Activated CD8-positive, alpha-beta T cell treated with anti-CD3 and anti-CD28 coated beads, Interleukin-2, amount 10 ng/mL, durations not matched to agents 7 days and 5 days (primary cell): ENCODE measurements at regions not wholly inside any gene's neighbourhood (a gene's known extent, or its start where the extent isn't known, plus 50 kb on each side); places are given as distances from the start of the nearest gene placed in this dataset.

ENCODE experiments used
- ATAC-seq: fragments of 150-1000 bp; cut with Tn5 transposase; one replicate; pipeline ENCODE4 v1.10.0; 2021; ENCODE audit warnings: moderate library complexity
- CTCF ChIA-PET: fragments of 350-600 bp; sonication (Branson Sonifier 250); formaldehyde crosslinking; loops from one replicate; lab custom pipeline; 2021; ENCODE audit warnings: antibody characterized with exemption; lab: Charles Lee
- POLR2A ChIA-PET: fragments of 350-600 bp; sonication (Branson Sonifier 250); formaldehyde crosslinking; loops from one replicate; lab custom pipeline; 2021; ENCODE audit warnings: antibody characterized with exemption; lab: Charles Lee
- DNase-seq: peaks from one replicate; pipeline ENCODE4 v3.0.0-alpha.2; 2020
- H3K27ac Mint-ChIP-seq: one replicate; pipeline ENCODE4 v1.8.0; 2021; ENCODE audit warnings: mild to moderate bottlenecking, mixed read lengths
- H3K27me3 Mint-ChIP-seq: one replicate; pipeline ENCODE4 v1.8.0; 2021; ENCODE audit warnings: low read depth, mixed read lengths
- H3K36me3 Mint-ChIP-seq: one replicate; pipeline ENCODE4 v1.8.0; 2021; ENCODE audit warnings: low read depth, mixed read lengths
- H3K4me1 Mint-ChIP-seq: one replicate; pipeline ENCODE4 v1.8.0; 2021; ENCODE audit warnings: low read depth, mixed read lengths
- H3K4me3 Mint-ChIP-seq: one replicate; pipeline ENCODE4 v1.8.0; 2021; ENCODE audit warnings: mild to moderate bottlenecking, mixed read lengths
- H3K9me3 Mint-ChIP-seq: one replicate; pipeline ENCODE4 v1.8.0; 2022; ENCODE audit warnings: mixed read lengths; ENCODE audit not compliant: insufficient read depth

DNA sequence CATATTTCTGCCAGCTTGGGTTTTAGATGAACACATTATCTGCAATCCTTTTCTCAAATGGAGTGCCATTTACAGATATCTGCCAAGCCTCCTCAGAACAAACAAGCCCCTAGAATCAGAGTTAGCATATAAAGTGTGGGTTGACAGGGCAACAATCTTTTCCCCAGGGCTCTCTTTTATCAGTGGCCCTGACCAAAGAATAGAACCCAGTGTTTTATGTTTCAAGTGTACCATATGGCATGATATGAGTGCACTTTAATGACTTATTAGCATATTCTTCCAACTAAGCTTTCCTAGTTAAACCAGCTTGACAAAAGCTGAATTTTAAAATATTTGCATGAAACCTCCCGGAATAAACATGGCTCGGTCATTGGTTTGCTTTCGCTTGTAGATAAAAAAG lies 57.3 kb downstream of the EVX1 start:
- H3K4me3 Mint-ChIP-seq = no peak overlapping the region
- no peaks in the 10 kb centered on the region for H3K36me3 Mint-ChIP-seq
- ChIA-PET CTCF (no interaction called here), POLR2A (no interaction called here)
- no peak overlapping the region for H3K27ac Mint-ChIP-seq
- DNase-seq (no peak), ATAC-seq (no peak)
- peaks cover 4% of the 10 kb centered on the region for H3K27me3 Mint-ChIP-seq
- H3K4me1 Mint-ChIP-seq = peaks cover 10% of the 10 kb centered on the region
- H3K9me3 Mint-ChIP-seq = no peaks in the 10 kb centered on the region

DNA sequence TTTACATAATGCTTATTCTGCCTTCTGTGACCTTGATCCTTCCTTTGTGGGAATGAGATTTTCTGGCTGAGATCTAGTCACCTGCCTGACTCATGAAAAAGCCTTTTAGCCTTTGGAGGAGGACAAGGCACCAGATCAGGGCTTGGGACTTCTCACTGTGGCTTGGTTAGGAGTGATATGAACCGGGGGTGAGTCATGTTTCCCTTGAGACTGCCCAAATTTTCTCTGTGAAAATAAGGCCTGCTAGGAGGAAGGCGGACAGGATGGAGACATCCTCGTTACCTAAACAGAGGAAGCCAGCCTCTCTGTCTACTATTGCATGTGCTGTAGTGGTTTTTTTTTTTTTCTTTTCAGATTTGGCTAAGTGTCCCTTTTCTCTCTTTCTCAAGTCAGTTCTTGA lies 57.8 kb downstream of the EVX1 start:
- peaks cover 7% of the 10 kb centered on the region for H3K27me3 Mint-ChIP-seq
- H3K9me3 Mint-ChIP-seq = no peaks in the 10 kb centered on the region
- no peak for ATAC-seq
- no peak overlapping the region for H3K27ac Mint-ChIP-seq
- peaks cover 10% of the 10 kb centered on the region for H3K4me1 Mint-ChIP-seq
- ChIA-PET CTCF (no interaction called here), POLR2A (no interaction called here)
- no peak for DNase-seq
- H3K36me3 Mint-ChIP-seq = no peaks in the 10 kb centered on the region
- H3K4me3 Mint-ChIP-seq = no peak overlapping the region

DNA sequence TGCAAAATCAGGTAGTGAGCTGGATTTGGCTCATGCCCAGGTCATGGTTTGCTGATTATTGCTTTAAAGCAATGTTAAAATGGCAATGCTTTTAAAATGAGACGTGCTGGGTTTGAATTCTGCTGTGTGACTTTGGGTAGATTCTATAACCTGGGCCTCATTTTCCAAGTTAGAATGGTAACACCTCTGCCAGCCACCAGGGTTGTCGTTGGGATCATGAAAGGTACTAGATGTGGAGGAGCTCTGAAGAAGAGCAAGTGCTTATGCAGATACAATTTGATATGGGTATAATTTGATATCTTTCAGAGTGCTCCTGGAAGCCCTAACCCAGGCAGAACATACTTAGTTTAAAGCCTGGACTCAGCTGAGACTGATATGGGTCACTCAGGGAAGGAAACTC lies 60.0 kb downstream of the EVX1 start:
- no peak for DNase-seq
- peaks cover 5% of the 10 kb centered on the region for H3K27me3 Mint-ChIP-seq
- H3K9me3 Mint-ChIP-seq = no peaks in the 10 kb centered on the region
- ChIA-PET POLR2A (interaction anchor here (0.6 kb wide), 1 partner anchor 1528 kb away, joined by 3 read pairs; no protein-coding TSS in a partner anchor), CTCF (no interaction called here)
- ATAC-seq = no peak
- H3K4me1 Mint-ChIP-seq = peaks cover 2% of the 10 kb centered on the region
- no peaks in the 10 kb centered on the region for H3K36me3 Mint-ChIP-seq
- no peak overlapping the region for H3K4me3 Mint-ChIP-seq
- no peak overlapping the region for H3K27ac Mint-ChIP-seq

DNA sequence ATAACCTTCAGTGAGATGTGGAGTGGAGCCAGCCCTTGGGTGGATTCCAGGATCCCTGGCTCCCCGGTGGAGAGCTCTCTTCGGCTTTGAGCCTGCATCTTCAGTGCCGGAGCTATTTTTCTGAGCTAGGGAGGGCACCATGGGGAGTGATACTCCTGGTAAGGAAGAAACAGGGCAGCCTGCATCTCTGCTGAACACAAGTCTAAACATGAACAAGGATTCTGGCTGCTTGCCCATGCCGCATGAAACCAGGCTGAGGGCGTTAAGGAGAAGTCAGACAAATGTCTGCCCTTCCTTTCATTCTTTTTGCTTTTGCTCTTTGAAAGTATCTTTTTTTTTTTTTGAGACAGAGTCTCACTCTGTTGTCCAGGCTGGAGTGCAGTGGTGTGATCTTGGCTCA lies 60.4 kb downstream of the EVX1 start:
- DNase-seq (no peak), ATAC-seq (no peak)
- ChIA-PET CTCF (no interaction called here), POLR2A (interaction anchor here (0.6 kb wide), 1 partner anchor 1528 kb away, joined by 3 read pairs; no protein-coding TSS in a partner anchor)
- no peaks in the 10 kb centered on the region for H3K4me1 Mint-ChIP-seq
- H3K4me3 Mint-ChIP-seq = no peak overlapping the region
- H3K36me3 Mint-ChIP-seq = no peaks in the 10 kb centered on the region
- H3K27ac Mint-ChIP-seq = no peak overlapping the region
- H3K27me3 Mint-ChIP-seq = peaks cover 5% of the 10 kb centered on the region
- H3K9me3 Mint-ChIP-seq = no peaks in the 10 kb centered on the region

DNA sequence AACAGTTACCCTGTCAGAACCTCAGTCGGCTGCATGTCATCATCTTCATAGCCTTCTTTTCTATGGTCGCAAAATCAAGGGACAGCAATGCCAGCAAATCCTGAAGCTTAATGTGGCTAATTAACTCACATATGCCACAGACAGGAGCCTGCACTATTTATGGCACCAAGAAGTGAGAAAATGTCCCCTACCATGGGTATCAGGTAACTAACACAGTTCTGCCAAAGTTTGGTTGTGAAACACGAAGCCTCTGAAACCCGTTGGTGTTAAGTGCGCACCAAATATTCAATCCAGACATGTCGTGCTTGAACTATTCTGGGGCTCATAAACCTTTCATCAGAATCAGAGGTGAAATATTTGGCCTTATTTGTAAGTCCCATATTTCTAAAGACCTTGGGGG lies 63.3 kb downstream of the EVX1 start:
- Mint-ChIP-seq H3K9me3 (no peaks in the 10 kb centered on the region), H3K27ac (no peak overlapping the region), H3K36me3 (no peaks in the 10 kb centered on the region), H3K4me1 (no peaks in the 10 kb centered on the region), H3K4me3 (no peak overlapping the region), H3K27me3 (peaks cover 5% of the 10 kb centered on the region)
- no peak for DNase-seq
- ChIA-PET CTCF (no interaction called here), POLR2A (no interaction called here)
- no peak for ATAC-seq

DNA sequence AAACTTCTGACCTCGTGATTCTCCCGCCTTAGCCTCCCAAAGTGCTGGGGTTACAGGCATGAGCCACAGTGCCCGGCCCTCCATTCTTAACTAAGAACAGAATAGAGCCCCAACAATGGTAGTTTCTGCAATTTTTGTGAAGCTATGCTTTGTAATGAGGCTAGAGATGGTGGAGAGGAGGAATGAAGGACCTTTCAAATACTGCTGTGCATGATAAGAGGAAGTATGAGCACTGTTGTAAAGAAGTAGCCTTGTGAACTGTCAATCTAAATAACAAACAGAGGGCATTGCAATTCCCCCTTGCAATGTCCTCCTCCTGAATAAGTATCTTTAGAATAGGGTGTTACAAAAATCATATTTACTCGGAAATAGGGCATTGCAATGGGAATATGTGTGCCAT lies 70.2 kb downstream of the EVX1 start:
- H3K4me3 Mint-ChIP-seq = no peak overlapping the region
- H3K36me3 Mint-ChIP-seq = no peaks in the 10 kb centered on the region
- ChIA-PET CTCF (no interaction called here), POLR2A (no interaction called here)
- ATAC-seq (no peak), DNase-seq (no peak)
- H3K9me3 Mint-ChIP-seq = no peaks in the 10 kb centered on the region
- H3K4me1 Mint-ChIP-seq = no peaks in the 10 kb centered on the region
- peaks cover 14% of the 10 kb centered on the region for H3K27me3 Mint-ChIP-seq
- no peak overlapping the region for H3K27ac Mint-ChIP-seq

DNA sequence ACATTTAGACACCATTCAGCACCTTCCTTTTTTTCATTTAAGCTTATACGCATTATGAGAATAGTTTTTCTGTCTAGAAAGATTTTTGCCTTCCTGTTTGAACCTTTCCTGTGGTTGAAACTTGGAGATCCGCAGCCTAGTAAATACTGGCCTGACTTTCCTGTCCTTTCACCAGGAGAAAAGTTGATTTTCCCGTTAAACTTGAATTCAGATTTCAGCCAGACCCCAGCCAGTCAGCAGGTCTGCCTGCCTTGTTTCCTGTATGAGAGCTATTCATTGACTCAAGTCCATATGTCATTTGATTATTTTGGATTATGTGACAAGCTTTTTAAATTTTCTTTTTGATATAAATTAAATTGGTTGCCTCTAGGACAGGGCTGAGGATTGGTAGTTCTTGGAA lies 71.5 kb downstream of the EVX1 start:
- Mint-ChIP-seq H3K4me3 (no peak overlapping the region), H3K9me3 (no peaks in the 10 kb centered on the region), H3K4me1 (no peaks in the 10 kb centered on the region), H3K27me3 (peaks cover 17% of the 10 kb centered on the region), H3K27ac (no peak overlapping the region), H3K36me3 (no peaks in the 10 kb centered on the region)
- no peak for ATAC-seq
- ChIA-PET CTCF (no interaction called here), POLR2A (no interaction called here)
- DNase-seq = no peak

- Mint-ChIP-seq H3K4me1 (no peaks in the 10 kb centered on the region), H3K36me3 (no peaks in the 10 kb centered on the region), H3K27ac (no peak overlapping the region), H3K4me3 (no peak overlapping the region), H3K27me3 (peaks cover 19% of the 10 kb centered on the region), H3K9me3 (no peaks in the 10 kb centered on the region)
- DNase-seq (no peak), ATAC-seq (no peak)
- ChIA-PET POLR2A (interaction anchor here (0.6 kb wide), 1 partner anchor 112 kb away, joined by 3 read pairs; no protein-coding TSS in a partner anchor), CTCF (no interaction called here)
Measured at GRCh38 chr7:27315066-27315465, 72.5 kb downstream of the EVX1 start.

GRCh38 chr7:27316311-27316710 lies 73.7 kb downstream of the EVX1 start:
- H3K4me1 Mint-ChIP-seq = no peaks in the 10 kb centered on the region
- ChIA-PET POLR2A (no interaction called here), CTCF (no interaction called here)
- DNase-seq (no peak), ATAC-seq (no peak)
- H3K27me3 Mint-ChIP-seq = peaks cover 20% of the 10 kb centered on the region
- no peaks in the 10 kb centered on the region for H3K36me3 Mint-ChIP-seq
- H3K9me3 Mint-ChIP-seq = no peaks in the 10 kb centered on the region
- no peak overlapping the region for H3K27ac Mint-ChIP-seq
- no peak overlapping the region for H3K4me3 Mint-ChIP-seq

- CTCF ChIA-PET = no interaction called here
- no peak for DNase-seq
- POLR2A ChIA-PET = no interaction called here
Measured at GRCh38 chr7:27324246-27324645, 81.6 kb downstream of the EVX1 start.

DNA sequence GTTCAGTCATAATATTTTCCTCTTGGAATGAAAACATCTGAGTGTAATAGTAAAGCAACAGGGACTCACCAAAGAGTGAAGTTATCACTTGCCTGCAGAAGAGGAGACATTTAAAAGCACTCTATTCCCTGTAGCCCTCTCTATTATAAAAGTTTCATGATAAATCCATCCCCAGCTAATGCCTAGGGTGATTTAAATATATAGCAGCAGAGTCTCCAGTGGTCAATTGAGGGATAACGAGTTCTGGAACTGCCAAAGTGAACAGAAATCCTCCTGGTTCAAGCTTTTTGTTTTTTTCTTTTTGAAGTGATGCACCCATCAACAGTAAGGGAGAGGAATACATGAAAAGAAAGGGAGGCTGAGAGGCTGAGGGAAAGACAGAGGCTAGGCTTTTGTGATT lies 87.3 kb downstream of the EVX1 start:
- DNase-seq (no peak), ATAC-seq (no peak)
- ChIA-PET POLR2A (no interaction called here), CTCF (no interaction called here)
- Mint-ChIP-seq H3K36me3 (no peaks in the 10 kb centered on the region), H3K9me3 (no peaks in the 10 kb centered on the region), H3K27ac (no peak overlapping the region), H3K4me3 (no peak overlapping the region), H3K4me1 (no peaks in the 10 kb centered on the region), H3K27me3 (no peaks in the 10 kb centered on the region)

More at GRCh38 chr7:27324246-27324645, 81.6 kb downstream of the EVX1 start:
- no peak overlapping the region for H3K4me3 Mint-ChIP-seq
- H3K4me1 Mint-ChIP-seq = no peaks in the 10 kb centered on the region
- no peaks in the 10 kb centered on the region for H3K9me3 Mint-ChIP-seq
- ATAC-seq = no peak
- H3K36me3 Mint-ChIP-seq = no peaks in the 10 kb centered on the region
- H3K27me3 Mint-ChIP-seq = peaks cover 7% of the 10 kb centered on the region
- no peak overlapping the region for H3K27ac Mint-ChIP-seq

GRCh38 chr7:27339478-27339877 lies 96.9 kb downstream of the EVX1 start:
- no peak overlapping the region for H3K27ac Mint-ChIP-seq
- no peaks in the 10 kb centered on the region for H3K4me1 Mint-ChIP-seq
- DNase-seq (no peak), ATAC-seq (no peak)
- H3K4me3 Mint-ChIP-seq = no peak overlapping the region
- no peaks in the 10 kb centered on the region for H3K9me3 Mint-ChIP-seq
- CTCF ChIA-PET = no interaction called here
- POLR2A ChIA-PET = no interaction called here
- H3K27me3 Mint-ChIP-seq = no peaks in the 10 kb centered on the region
- H3K36me3 Mint-ChIP-seq = no peaks in the 10 kb centered on the region

GRCh38 chr7:27344471-27344870 lies 101.9 kb downstream of the EVX1 start:
- ChIA-PET CTCF (interaction anchor here (1.0 kb wide), 1 partner anchor 148 kb away, joined by 3 read pairs; no protein-coding TSS in a partner anchor), POLR2A (no interaction called here)
- Mint-ChIP-seq H3K27ac (no peak overlapping the region), H3K4me1 (no peaks in the 10 kb centered on the region), H3K27me3 (peaks cover 3% of the 10 kb centered on the region), H3K4me3 (no peak overlapping the region), H3K36me3 (no peaks in the 10 kb centered on the region), H3K9me3 (no peaks in the 10 kb centered on the region)
- ATAC-seq (no peak), DNase-seq (no peak)
